AG04450 (cell line): ENCODE measurements at regions not wholly inside any gene's neighbourhood (a gene's known extent, or its start where the extent isn't known, plus 50 kb on each side); places are given as distances from the start of the nearest gene placed in this dataset.

ENCODE experiments used
- CTCF ChIA-PET: fragments of 300-600, 350-600 bp; formaldehyde crosslinking; extraction: SDS; loops from one replicate; lab custom pipeline; 2022; ENCODE audit warnings: antibody characterized with exemption, inconsistent platforms; lab: Charles Lee
- POLR2A ChIA-PET: fragments of 350-600 bp; formaldehyde crosslinking; extraction: SDS; loops from one replicate; lab custom pipeline; 2021; ENCODE audit warnings: antibody characterized with exemption, inconsistent platforms; lab: Yijun Ruan, JAX
- DNase-seq: peaks from one replicate; pipeline ENCODE4 v3.0.0-alpha.2; 2011; ENCODE audit warnings: low read depth, low spot score
- H3K27ac ChIP-seq: one replicate; pipeline ENCODE4 v1.5.1; 2012; ENCODE audit warnings: low read depth, low read length, control low read depth
- H3K27me3 ChIP-seq: one replicate; pipeline ENCODE4 v1.6.0; 2012; ENCODE audit warnings: low read length; ENCODE audit not compliant: control insufficient read depth, insufficient read depth
- H3K4me3 ChIP-seq: 2 replicates; pipeline ENCODE4 v1.5.1; 2011; ENCODE audit warnings: mild to moderate bottlenecking, low read depth, low read length, control low read depth
- H3K9me3 ChIP-seq: 2 replicates; pipeline ENCODE4 v1.5.1; 2012; ENCODE audit warnings: low read length; ENCODE audit not compliant: control insufficient read depth, insufficient read depth
- CTCF ChIP-seq: IDR thresholded peaks from 2 replicates; pipeline ENCODE4 v1.5.1; 2011; ENCODE audit warnings: low read depth, low read length, control low read depth, inconsistent platforms

- no peak overlapping the region for H3K27ac ChIP-seq
- DNase-seq = no peak
- TF ChIP-seq CTCF = no peak
- no peak overlapping the region for H3K4me3 ChIP-seq
- H3K27me3 ChIP-seq = peaks cover 5% of the 10 kb centered on the region
- no peaks in the 10 kb centered on the region for H3K9me3 ChIP-seq
- POLR2A ChIA-PET = no interaction called here
- CTCF ChIA-PET = interaction anchor here (1.9 kb wide), 1 partner anchor 104 kb away, joined by 4 read pairs; no protein-coding TSS in a partner anchor
These were observed 667.7 kb downstream of the DIAPH3 start for GRCh38 chr13:59495936-59496512.

GRCh38 chr13:59497621-59498247 is 666.0 kb downstream of the DIAPH3 start:
- Histone ChIP-seq H3K4me3 (no peak overlapping the region), H3K27ac (no peak overlapping the region), H3K9me3 (no peaks in the 10 kb centered on the region), H3K27me3 (peaks cover 5% of the 10 kb centered on the region)
- ChIA-PET CTCF (no interaction called here), POLR2A (no interaction called here)
- DNase-seq = no peak
- no peak for TF ChIP-seq CTCF

GRCh38 chr13:59501004-59501403 is 662.7 kb downstream of the DIAPH3 start:
- no peaks in the 10 kb centered on the region for H3K9me3 ChIP-seq
- no peak for DNase-seq
- peaks cover 8% of the 10 kb centered on the region for H3K27me3 ChIP-seq
- no peak overlapping the region for H3K4me3 ChIP-seq
- ChIA-PET POLR2A (no interaction called here), CTCF (no interaction called here)
- H3K27ac ChIP-seq = no peak overlapping the region
- TF ChIP-seq CTCF = no peak

GRCh38 chr13:59504407-59504806 is 659.3 kb downstream of the DIAPH3 start:
- POLR2A ChIA-PET = no interaction called here
- no peak for TF ChIP-seq CTCF
- Histone ChIP-seq H3K9me3 (no peaks in the 10 kb centered on the region), H3K27ac (no peak overlapping the region), H3K4me3 (no peak overlapping the region), H3K27me3 (peaks cover 3% of the 10 kb centered on the region)
- DNase-seq = no peak
- CTCF ChIA-PET = no interaction called here

- H3K27ac ChIP-seq = no peak overlapping the region
- no peak overlapping the region for H3K4me3 ChIP-seq
- no peaks in the 10 kb centered on the region for H3K27me3 ChIP-seq
- CTCF ChIA-PET = interaction anchor here (3.4 kb wide), 1 partner anchor 119 kb away, joined by 12 read pairs; no protein-coding TSS in a partner anchor
- DNase-seq = no peak
- TF ChIP-seq CTCF = no peak
- POLR2A ChIA-PET = no interaction called here
- no peaks in the 10 kb centered on the region for H3K9me3 ChIP-seq
These were observed 653.3 kb downstream of the DIAPH3 start for GRCh38 chr13:59510386-59510785.
